Stomach (tissue), 8 donors: ENCODE measurements at regions not wholly inside any gene's neighbourhood (a gene's known extent, or its start where the extent isn't known, plus 50 kb on each side); places are given as distances from the start of the nearest gene placed in this dataset.

ENCODE experiments used
- DNase-seq, 2 donors: peaks; one replicate each; pipeline versions ENCODE4 v3.0.0 to v3.0.0-alpha.2; 2013 to 2019
- H3K27ac ChIP-seq, 5 donors: fragments of 200-600 bp in 4 of 5; sonication (generic) in 4 of 5; one replicate each; pipeline ENCODE4 v1.5.1; 2013 to 2019; ENCODE audit warnings: mild to moderate bottlenecking in 1 of 5, moderate library complexity in 1 of 5
- H3K27me3 ChIP-seq, 3 donors: fragments of 200-600 bp; sonication (generic); one replicate each; pipeline ENCODE4 v1.5.1; 2017 to 2019; ENCODE audit warnings: mixed run types in 1 of 3
- H3K36me3 ChIP-seq, 4 donors: fragments of 200-600 bp; sonication (generic); 1 replicate in 3 of 4; 2 replicates in 1 of 4; pipeline ENCODE4 v1.5.1; 2016 to 2019
- H3K4me1 ChIP-seq, 4 donors: fragments of 200-600 bp; sonication (generic); one replicate each; pipeline ENCODE4 v1.5.1; 2016 to 2019
- H3K4me3 ChIP-seq, 4 donors: fragments of 200-600 bp; sonication (generic) in 3 of 4; one replicate each; pipeline ENCODE4 v1.5.1; 2016 to 2019; ENCODE audit warnings: mild to moderate bottlenecking in 1 of 4
- H3K9me3 ChIP-seq, 4 donors: fragments of 200-600 bp; sonication (generic); one replicate each; pipeline ENCODE4 v1.5.1; 2016 to 2019
- CTCF ChIP-seq, 7 experiments: fragments of 450-650 bp in 4 of 7; fragments of 200-600 bp in 3 of 7; sonication (generic) in 3 of 7; IDR thresholded peaks; one replicate each; pipeline ENCODE4 v1.5.1; 2016 to 2019; ENCODE audit warnings: antibody characterized with exemption in 7 of 7, control low read depth in 2 of 7, mild to moderate bottlenecking in 1 of 7
- EP300 ChIP-seq: sonication (generic); formaldehyde crosslinking; IDR thresholded peaks from one replicate; pipeline ENCODE4 v1.6.1; 2017; ENCODE audit warnings: antibody characterized with exemption
- POLR2A ChIP-seq, 4 donors: fragments of 450-650 bp; IDR thresholded peaks; one replicate each; pipeline ENCODE4 v1.6.1; 2016; ENCODE audit warnings: antibody characterized with exemption in 4 of 4, control low read depth in 2 of 4, mild to moderate bottlenecking in 1 of 4, moderate library complexity in 1 of 4
- POLR2AphosphoS5 ChIP-seq, 3 donors: sonication (generic); formaldehyde crosslinking; IDR thresholded peaks; one replicate each; pipeline ENCODE4 v1.6.1; 2016; ENCODE audit warnings: antibody characterized with exemption in 3 of 3
- WGBS, 5 donors: extraction: QIAGEN DNeasy Blood & Tissue Kit in 3 of 5; methylation state at CpG; one replicate each; pipeline versions ENCODE4 v1.1.5 to v1.1.7; 2013 to 2018; 5-methylcytosine and 5-hydroxymethylcytosine counted together
- intact Hi-C: fragments of 100-400 bp; cut with DNase I; formaldehyde crosslinking; loops from one replicate; pipeline ENCODE4 v1.15.1; 2023; ENCODE audit warnings: low total_unique reads
- donor health status: healthy with polysubstance abuse.
- donor health status: Bipolar disorder and iron deficiency.
- donor health status: healthy.

GRCh38 chr2:45191146-45191863 is 182.1 kb upstream of the SIX2 start:
- H3K27me3 ChIP-seq: peaks cover 0 to 5% (median 0%) of the 10 kb centered on the region in 3 donors
- peak in 1 of 2 donors; percentile 72 for DNase-seq
- no peaks in the 10 kb centered on the region for H3K36me3 ChIP-seq
- WGBS, 5 donors: 72 to 86% (median 81%) methylated on average over 16 of the region's 16 CpGs
- no peaks in the 10 kb centered on the region for H3K9me3 ChIP-seq
- H3K4me3 ChIP-seq: no peak overlapping the region
- H3K4me1 ChIP-seq: no peaks in the 10 kb centered on the region
- intact Hi-C loops: no loop called here
- H3K27ac ChIP-seq: no peak overlapping the region
- TF ChIP-seq EP300 (no peak), POLR2AphosphoS5 (IDR thresholded peaks at IDR 0.05) (no peak), CTCF (IDR thresholded peaks at IDR 0.05) (no peak), POLR2A (IDR thresholded peaks at IDR 0.05) (no peak)

- TF ChIP-seq EP300 (no peak), POLR2A (IDR thresholded peaks at IDR 0.05) (no peak), CTCF (IDR thresholded peaks at IDR 0.05) (no peak), POLR2AphosphoS5 (IDR thresholded peaks at IDR 0.05) (no peak)
- Histone ChIP-seq H3K4me1 (no peaks in the 10 kb centered on the region), H3K4me3 (no peak overlapping the region), H3K36me3 (no peaks in the 10 kb centered on the region), H3K9me3 (no peaks in the 10 kb centered on the region), H3K27me3 (peaks cover 0 to 5% (median 0%) of the 10 kb centered on the region in 3 donors), H3K27ac (no peak overlapping the region)
- no peak for DNase-seq
- intact Hi-C loops: no loop called here
- 88 to 93% (median 92%) methylated on average over 6 to 8 of the region's 8 CpGs for WGBS, 5 donors
These were observed 181.3 kb upstream of the SIX2 start for GRCh38 chr2:45190481-45190942.

- TF ChIP-seq POLR2AphosphoS5 (IDR thresholded peaks at IDR 0.05): no peak
- no peak for TF ChIP-seq EP300
- no peak for TF ChIP-seq POLR2A (IDR thresholded peaks at IDR 0.05)
- no peak for TF ChIP-seq CTCF (IDR thresholded peaks at IDR 0.05)
- Histone ChIP-seq H3K27ac (no peak overlapping the region), H3K4me1 (no peaks in the 10 kb centered on the region), H3K9me3 (no peaks in the 10 kb centered on the region), H3K27me3 (no peaks in the 10 kb centered on the region), H3K36me3 (no peaks in the 10 kb centered on the region), H3K4me3 (no peak overlapping the region)
- intact Hi-C loops: no loop called here
- DNase-seq: no peak
- WGBS, 5 donors: 88 to 97% (median 91%) methylated on average over 5 of the region's 5 CpGs
These were observed 175.4 kb upstream of the SIX2 start for GRCh38 chr2:45184606-45185005.

- 68 to 86% (median 83%) methylated on average over 6 of the region's 6 CpGs for WGBS, 5 donors
- H3K36me3 ChIP-seq: no peaks in the 10 kb centered on the region
- peaks cover 0 to 9% (median 0%) of the 10 kb centered on the region in 3 donors for H3K27me3 ChIP-seq
- H3K27ac ChIP-seq: no peak overlapping the region
- TF ChIP-seq POLR2AphosphoS5 (IDR thresholded peaks at IDR 0.05) (no peak), POLR2A (IDR thresholded peaks at IDR 0.05) (no peak), EP300 (no peak), CTCF (IDR thresholded peaks at IDR 0.05) (no peak)
- H3K9me3 ChIP-seq: no peaks in the 10 kb centered on the region
- DNase-seq: no peak
- no peak overlapping the region for H3K4me3 ChIP-seq
- H3K4me1 ChIP-seq: no peaks in the 10 kb centered on the region
- intact Hi-C loops: no loop called here
These were observed 173.5 kb upstream of the SIX2 start for GRCh38 chr2:45182667-45183295.
